WI38 (cell line): ENCODE measurements at regions not wholly inside any gene's neighbourhood (a gene's known extent, or its start where the extent isn't known, plus 50 kb on each side); places are given as distances from the start of the nearest gene placed in this dataset.

Source experiments
- H3K4me3 ChIP-seq: 2 replicates; pipeline ENCODE4 v1.5.1; 2011; ENCODE audit warnings: low read depth, mild to moderate bottlenecking, control low read depth, low read length
- CTCF ChIP-seq: IDR thresholded peaks from 2 replicates; pipeline ENCODE4 v1.5.1; 2012; ENCODE audit warnings: low read depth, mild to moderate bottlenecking, control low read depth, low read length

DNA sequence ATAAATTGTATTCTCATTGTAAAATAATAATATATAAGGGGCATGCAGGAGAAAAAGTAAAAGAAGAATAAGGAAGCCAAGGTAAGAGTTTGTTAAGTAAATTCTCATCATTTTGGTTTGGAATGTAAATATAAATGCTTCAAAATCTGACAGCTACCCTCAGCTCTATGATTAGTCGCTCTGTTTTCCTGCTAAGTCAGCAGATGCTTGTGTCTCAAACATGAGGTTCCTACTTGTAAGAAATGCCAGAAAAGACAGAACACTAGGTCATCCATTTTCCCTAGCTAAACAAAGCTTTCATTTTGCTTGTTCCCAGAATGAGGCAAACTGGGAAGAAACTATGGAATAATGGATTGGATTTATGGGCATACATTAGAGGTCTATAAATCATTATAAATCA, 293.1 kb downstream of the DMRTA1 start:
- no peak for TF ChIP-seq CTCF
- no peak overlapping the region for H3K4me3 ChIP-seq

GRCh38 chr9:22740781-22741180, 294.2 kb downstream of the DMRTA1 start:
- H3K4me3 ChIP-seq: no peak overlapping the region
- TF ChIP-seq CTCF: no peak

DNA sequence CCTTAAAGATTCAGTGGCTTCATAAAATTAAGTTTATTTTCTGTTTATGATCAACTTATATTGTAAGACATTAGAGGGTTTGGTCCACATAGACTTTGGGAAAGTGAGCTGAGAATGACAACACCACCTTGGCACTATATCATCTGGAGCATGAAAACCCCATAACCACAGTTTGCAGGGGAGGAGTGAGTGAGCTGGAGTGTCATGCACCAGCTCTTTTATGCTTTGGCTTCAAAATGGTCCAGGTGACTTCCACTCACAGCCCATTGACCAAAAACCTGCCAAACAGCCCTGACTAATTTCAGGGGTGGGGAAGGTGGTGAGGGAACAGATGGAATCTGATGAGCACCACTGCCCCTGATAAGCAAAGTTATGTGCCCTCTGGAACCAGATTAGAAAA, 295.8 kb downstream of the DMRTA1 start:
- no peak for TF ChIP-seq CTCF
- no peak overlapping the region for H3K4me3 ChIP-seq

- no peak for TF ChIP-seq CTCF
- H3K4me3 ChIP-seq: no peak overlapping the region
Measured at GRCh38 chr9:22773501-22774220, 327.0 kb downstream of the DMRTA1 start.

- no peak overlapping the region for H3K4me3 ChIP-seq
- TF ChIP-seq CTCF: no peak
Measured at GRCh38 chr9:22790329-22790728, 343.7 kb downstream of the DMRTA1 start.

- H3K4me3 ChIP-seq: no peak overlapping the region
- no peak for TF ChIP-seq CTCF
Measured at GRCh38 chr9:22808876-22809275, 362.3 kb downstream of the DMRTA1 start.

DNA sequence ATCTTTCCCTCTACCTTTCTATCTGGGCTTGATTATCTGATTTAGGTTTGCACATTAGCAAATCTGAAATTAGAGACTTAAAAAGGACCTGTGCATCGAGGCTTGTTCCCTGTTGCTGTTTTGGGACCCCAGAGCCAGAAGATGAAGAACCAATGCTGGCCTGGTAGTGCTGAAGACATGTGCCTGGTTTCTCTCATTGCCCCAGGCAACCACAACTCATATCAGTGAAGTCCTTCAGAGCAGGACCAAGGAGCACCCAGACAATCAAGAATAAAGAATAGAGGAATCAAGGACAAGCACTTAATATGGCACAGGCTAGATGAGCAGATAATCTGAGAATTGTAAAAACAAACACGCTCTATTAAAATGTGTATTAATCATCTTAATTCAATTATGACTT, 362.7 kb downstream of the DMRTA1 start:
- TF ChIP-seq CTCF: no peak

More for the DNA sequence above, 362.7 kb downstream of the DMRTA1 start:
- H3K4me3 ChIP-seq: no peak overlapping the region
